K562 (cell line): ENCODE measurements at regions not wholly inside any gene's neighbourhood (a gene's known extent, or its start where the extent isn't known, plus 50 kb on each side); places are given as distances from the start of the nearest gene placed in this dataset.

Source experiments
- CTCF ChIP-seq, 3 experiments: IDR thresholded peaks in 2 of 3; conservative IDR thresholded peaks in 1 of 3; 2 replicates each; pipeline ENCODE4 v1.5.1; 2011 to 2012; ENCODE audit warnings: low read length in 3 of 3, mild to moderate bottlenecking in 3 of 3, control low read depth in 2 of 3, improper control_type of control experiment in 1 of 3, inconsistent platforms in 1 of 3, low read depth in 1 of 3, mixed read lengths in 1 of 3, moderate library complexity in 1 of 3; ENCODE audit not compliant: insufficient read depth in 2 of 3
- DPF2 ChIP-seq: fragments of 450-650 bp; IDR thresholded peaks from 2 replicates; pipeline ENCODE4 v1.6.1; 2016
- EP300 ChIP-seq: IDR thresholded peaks from 2 replicates; pipeline ENCODE4 v1.6.1; 2012; ENCODE audit warnings: low read length, improper control_type of control experiment
- HDGF ChIP-seq: fragments of 450-650 bp; IDR thresholded peaks from 2 replicates; pipeline ENCODE4 v1.6.1; 2016
- LEF1 ChIP-seq: fragments of 450-650 bp; IDR thresholded peaks from 2 replicates; pipeline ENCODE4 v1.6.1; 2016; ENCODE audit warnings: mild to moderate bottlenecking
- MAFF ChIP-seq: IDR thresholded peaks from 2 replicates; pipeline ENCODE4 v1.6.1; 2012; ENCODE audit warnings: low read length, improper control_type of control experiment
- MLLT1 ChIP-seq, 2 experiments: fragments of 450-650 bp; IDR thresholded peaks; 2 replicates each; pipeline ENCODE4 v1.6.1; 2016
- POLR2AphosphoS2 ChIP-seq: IDR thresholded peaks from 2 replicates; pipeline ENCODE4 v1.6.1; 2012; ENCODE audit warnings: low read length, improper control_type of control experiment
- RCOR1 ChIP-seq, 2 experiments: IDR thresholded peaks; 2 replicates each; pipeline ENCODE4 v1.6.1; 2012; ENCODE audit warnings: low read depth in 2 of 2, low read length in 2 of 2, borderline replicate concordance in 1 of 2, improper control_type of control experiment in 1 of 2
- REST ChIP-seq, 2 experiments: fragments of 450-650 bp; formaldehyde crosslinking in 1 of 2; IDR thresholded peaks; 2 replicates each; pipeline versions ENCODE4 v1.4.0 to v1.6.1; 2014 to 2020; ENCODE audit warnings: mild to moderate bottlenecking in 2 of 2, borderline replicate concordance in 1 of 2, low read depth in 1 of 2
- RREB1 ChIP-seq: fragments of 250-450 bp; sonication (Bioruptor Pico); IDR thresholded peaks from 2 replicates; pipeline ENCODE4 v1.4.0; 2020
- TFE3 ChIP-seq: fragments of 450-650 bp; formaldehyde crosslinking; IDR thresholded peaks from 2 replicates; pipeline ENCODE4 v1.4.0; 2020; ENCODE audit warnings: mild to moderate bottlenecking, mixed read lengths
- ZFP36 ChIP-seq: fragments of 150-350 bp; IDR thresholded peaks from 2 replicates; pipeline ENCODE4 v1.6.1; 2018; ENCODE audit warnings: low read length, low read depth; ENCODE audit not compliant: partially characterized antibody
- ZNF282 ChIP-seq: sonication (generic); formaldehyde crosslinking; IDR thresholded peaks from 2 replicates; pipeline ENCODE4 v1.8.1; 2023; ENCODE audit warnings: missing genetic modification reagents

GRCh38 chr5:117539692-117540091, 965.1 kb upstream of the SEMA6A start:
- TF ChIP-seq RCOR1 (IDR thresholded peaks at IDR 0.05; ENCODE audit: borderline replicate concordance in 1 of 2, low read depth in 2 of 2, low read length in 2 of 2): no peak
- TF ChIP-seq EP300: no peak
- no peak for TF ChIP-seq MAFF
- no peak for TF ChIP-seq MLLT1 (IDR thresholded peaks at IDR 0.05)
- no peak for TF ChIP-seq REST (IDR thresholded peaks at IDR 0.05; ENCODE audit: borderline replicate concordance)
- TF ChIP-seq REST (CRISPR knock-in tag; IDR thresholded peaks at IDR 0.05; ENCODE audit: low read depth): no peak
- no peak for TF ChIP-seq POLR2AphosphoS2
- no peak for TF ChIP-seq ZNF282 (CRISPR knock-in tag)
- TF ChIP-seq RREB1 (CRISPR knock-in tag): no peak
- no peak for TF ChIP-seq DPF2
- TF ChIP-seq ZFP36: no peak
- no peak for TF ChIP-seq HDGF
- TF ChIP-seq CTCF (IDR thresholded peaks at IDR 0.05 in 2 of 3, conservative IDR thresholded peaks at IDR 0.05 in 1 of 3; ENCODE audit: insufficient read depth in 2 of 3, low read depth in 1 of 3, low read length in 3 of 3): no peak
- no peak for TF ChIP-seq LEF1
- TF ChIP-seq TFE3: no peak
